ENCODE measurements at regions not wholly inside any gene's neighbourhood (a gene's known extent, or its start where the extent isn't known, plus 50 kb on each side); places are given as distances from the start of the nearest gene placed in this dataset.

DNA sequence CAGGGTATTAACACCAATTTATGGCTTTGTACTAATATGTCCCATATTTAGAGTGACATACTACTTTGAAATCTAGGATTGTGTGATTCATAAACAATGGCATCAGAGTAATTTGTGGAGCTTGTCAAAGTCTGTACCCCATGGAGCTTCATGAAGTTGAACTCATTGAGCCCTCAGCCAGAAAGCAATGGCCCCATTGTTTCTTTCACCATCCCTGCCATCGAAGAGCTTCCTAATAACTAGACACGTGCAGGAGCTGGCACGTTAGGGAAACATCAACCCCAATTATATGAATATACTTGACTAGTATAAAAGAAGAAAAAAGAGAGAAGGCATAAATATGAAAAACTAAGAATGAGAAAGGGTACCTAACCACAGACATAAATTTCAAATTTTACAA is 206.6 kb downstream of the CXCL12 start:
- TF ChIP-seq, protein P1, sequence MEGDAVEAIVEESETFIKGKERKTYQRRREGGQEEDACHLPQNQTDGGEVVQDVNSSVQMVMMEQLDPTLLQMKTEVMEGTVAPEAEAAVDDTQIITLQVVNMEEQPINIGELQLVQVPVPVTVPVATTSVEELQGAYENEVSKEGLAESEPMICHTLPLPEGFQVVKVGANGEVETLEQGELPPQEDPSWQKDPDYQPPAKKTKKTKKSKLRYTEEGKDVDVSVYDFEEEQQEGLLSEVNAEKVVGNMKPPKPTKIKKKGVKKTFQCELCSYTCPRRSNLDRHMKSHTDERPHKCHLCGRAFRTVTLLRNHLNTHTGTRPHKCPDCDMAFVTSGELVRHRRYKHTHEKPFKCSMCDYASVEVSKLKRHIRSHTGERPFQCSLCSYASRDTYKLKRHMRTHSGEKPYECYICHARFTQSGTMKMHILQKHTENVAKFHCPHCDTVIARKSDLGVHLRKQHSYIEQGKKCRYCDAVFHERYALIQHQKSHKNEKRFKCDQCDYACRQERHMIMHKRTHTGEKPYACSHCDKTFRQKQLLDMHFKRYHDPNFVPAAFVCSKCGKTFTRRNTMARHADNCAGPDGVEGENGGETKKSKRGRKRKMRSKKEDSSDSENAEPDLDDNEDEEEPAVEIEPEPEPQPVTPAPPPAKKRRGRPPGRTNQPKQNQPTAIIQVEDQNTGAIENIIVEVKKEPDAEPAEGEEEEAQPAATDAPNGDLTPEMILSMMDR (conservative IDR thresholded peaks at IDR 0.05 in 1 of 2, IDR thresholded peaks at IDR 0.05 in 1 of 2; ENCODE audit: extremely low read depth in 1 of 2, insufficient read depth in 1 of 2, low read depth in 1 of 2, low read length in 2 of 2): no peak
- TF ChIP-seq EZH2 (IDR thresholded peaks at IDR 0.05; ENCODE audit: borderline replicate concordance, low read length): no peak
